PC-9 (cell line): ENCODE measurements at regions not wholly inside any gene's neighbourhood (a gene's known extent, or its start where the extent isn't known, plus 50 kb on each side); places are given as distances from the start of the nearest gene placed in this dataset.

Experiments
- CTCF ChIP-seq: fragments of 200-600 bp; sonication (generic); conservative IDR thresholded peaks from 2 replicates; pipeline ENCODE4 v1.6.1; 2017; ENCODE audit warnings: mixed run types, antibody characterized with exemption, mild to moderate bottlenecking, moderate library complexity
- EZH2 ChIP-seq: fragments of 200-600 bp; sonication (generic); IDR thresholded peaks from 2 replicates; pipeline ENCODE4 v1.8.0; 2017; ENCODE audit warnings: antibody characterized with exemption, low read depth

- TF ChIP-seq EZH2, result no peak
- no peak for TF ChIP-seq CTCF
Measured at GRCh38 chr4:3703677-3704521, 62.3 kb upstream of the ADRA2C start.
